ENCODE measurements at regions not wholly inside any gene's neighbourhood (a gene's known extent, or its start where the extent isn't known, plus 50 kb on each side); places are given as distances from the start of the nearest gene placed in this dataset.

- no peak for DNase-seq (ENCODE audit: low read depth in 2 of 2)
These were observed 98.6 kb downstream of the BCL2L11 start for GRCh38 chr2:111219285-111219684.

GRCh38 chr2:111219734-111220505 lies 99.2 kb downstream of the BCL2L11 start:
- DNase-seq (ENCODE audit: low read depth in 2 of 2) = no peak

DNA sequence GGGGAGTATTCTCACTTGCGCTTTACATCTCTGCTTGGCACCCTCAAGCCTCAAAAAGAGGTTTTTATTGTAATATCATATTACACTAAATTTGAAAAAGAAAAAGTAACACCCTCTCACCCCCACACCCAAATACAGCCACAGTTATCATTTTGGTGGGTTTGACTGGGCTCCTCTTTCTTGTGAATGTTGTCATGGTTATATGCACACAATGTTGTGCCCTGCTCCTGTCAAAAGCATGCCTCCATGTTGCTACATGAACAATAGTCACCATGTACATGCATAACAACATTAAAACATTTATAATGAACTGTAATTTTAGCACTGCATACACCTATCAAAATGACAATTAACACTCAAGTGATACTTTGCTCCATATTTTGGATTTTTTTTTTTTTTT lies 100.2 kb downstream of the BCL2L11 start:
- DNase-seq (ENCODE audit: low read depth in 2 of 2) = no peak

DNA sequence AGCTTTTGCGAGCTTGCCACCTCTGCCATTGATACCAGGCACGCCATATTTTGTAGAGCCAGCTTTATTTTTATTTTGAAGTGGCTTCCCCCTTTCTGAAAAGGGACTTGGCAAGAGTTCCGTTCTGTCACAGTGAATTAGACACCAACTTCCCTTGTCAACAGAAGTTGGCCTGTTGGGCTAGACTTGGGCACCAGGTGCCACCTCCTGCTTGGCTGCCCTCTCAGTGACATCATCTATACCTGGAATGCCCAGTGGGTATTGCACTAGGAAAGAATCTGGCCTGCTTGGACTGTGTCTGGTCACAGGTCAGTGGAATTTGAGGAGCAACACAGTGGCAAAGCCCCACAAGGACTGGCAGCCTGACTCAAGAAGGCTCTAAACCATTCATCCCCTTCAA lies 101.0 kb downstream of the BCL2L11 start:
- no peak for DNase-seq (ENCODE audit: low read depth in 2 of 2)

DNA sequence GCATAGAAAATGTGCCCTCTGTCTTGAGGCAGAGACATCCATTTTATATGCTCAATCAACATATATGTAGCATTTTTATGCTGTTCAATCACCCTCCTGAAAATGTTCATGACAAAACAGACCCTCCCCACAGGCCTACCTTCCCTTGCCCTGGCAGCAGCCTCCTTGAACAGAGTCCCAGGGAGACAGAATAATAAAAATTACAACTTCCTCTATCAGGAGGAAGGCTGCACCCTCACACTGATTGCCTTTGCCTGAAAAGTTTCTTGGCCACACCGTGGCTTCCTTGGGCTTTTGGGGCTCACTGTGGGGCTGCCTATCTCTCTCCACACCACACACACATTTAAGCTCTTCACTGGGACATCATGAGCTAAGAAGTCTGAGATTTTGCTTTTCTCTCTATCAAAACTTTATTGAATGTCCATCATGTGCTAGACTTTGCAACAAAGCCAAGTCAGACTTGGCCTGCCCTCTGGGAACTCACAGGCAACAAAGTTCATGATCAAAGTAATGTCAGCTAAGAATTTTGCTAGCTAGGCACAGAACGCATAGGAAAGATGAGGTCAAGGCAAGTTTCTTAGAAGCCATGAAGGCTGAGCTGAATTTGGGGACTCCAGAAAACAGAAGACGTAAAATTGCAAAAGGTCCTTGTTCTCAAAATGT lies 101.6 kb downstream of the BCL2L11 start:
- DNase-seq (ENCODE audit: low read depth in 2 of 2) = no peak

DNA sequence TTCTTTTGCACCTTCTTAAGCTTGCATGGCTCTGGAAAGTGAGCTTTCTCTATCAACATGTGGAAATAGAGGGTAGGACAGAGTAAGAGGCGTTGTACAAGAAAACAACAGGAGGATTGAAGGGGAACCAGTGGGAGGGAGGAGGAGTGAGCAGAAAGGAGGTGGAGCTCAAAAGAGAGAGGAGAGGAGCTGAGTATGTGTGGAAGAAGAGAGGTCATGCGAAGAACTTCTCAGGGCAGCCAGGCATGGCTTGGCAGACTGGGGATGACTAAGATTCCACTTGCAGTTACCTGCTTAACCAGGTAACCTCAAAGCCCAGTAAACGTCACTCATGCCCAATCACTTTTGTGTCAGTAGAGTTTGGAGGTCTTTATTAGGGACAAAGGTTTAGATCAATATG lies 105.1 kb downstream of the BCL2L11 start:
- DNase-seq (ENCODE audit: low read depth in 2 of 2) = no peak

DNA sequence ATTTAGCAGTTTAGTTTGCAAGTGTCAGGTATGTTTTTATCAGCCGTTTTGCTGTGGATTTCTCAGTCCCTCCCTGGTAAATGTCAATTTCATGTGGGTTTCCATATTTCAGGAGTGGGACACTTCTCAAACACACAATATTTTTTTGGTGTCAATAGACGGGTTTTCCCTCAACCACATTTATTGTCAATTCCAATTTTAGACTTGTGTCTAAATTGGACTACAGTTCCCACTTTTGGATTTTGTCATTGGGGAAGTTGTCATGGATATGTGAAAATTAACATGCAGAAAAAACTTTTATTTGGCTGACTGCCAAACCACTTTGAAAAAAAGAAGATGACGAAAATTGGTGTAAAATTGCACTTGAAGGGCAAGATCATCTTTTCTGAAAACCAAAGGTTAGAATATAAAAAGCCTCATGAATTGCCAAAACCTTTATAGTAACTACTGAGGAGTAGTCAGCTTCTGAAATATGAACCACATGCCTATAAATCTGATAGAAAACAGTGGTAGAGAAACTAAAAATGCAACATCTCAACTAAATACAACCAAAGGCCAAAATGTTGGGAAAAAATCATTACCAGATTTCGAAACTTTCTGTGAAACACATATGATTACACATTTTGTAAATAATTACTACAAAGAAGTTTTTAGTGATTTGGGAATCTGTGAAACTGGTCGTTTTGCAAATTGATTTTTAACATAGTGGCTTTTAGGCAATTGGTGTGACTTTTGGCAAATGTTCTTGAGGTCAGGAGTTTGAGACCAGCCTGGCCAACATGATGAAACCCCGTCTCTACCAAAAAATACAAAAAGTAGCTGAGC lies 106.4 kb downstream of the BCL2L11 start:
- DNase-seq (ENCODE audit: low read depth in 2 of 2) = no peak

- no peak for DNase-seq (ENCODE audit: low read depth in 2 of 2)
These were observed 107.0 kb downstream of the BCL2L11 start for GRCh38 chr2:111227716-111228141.

DNA sequence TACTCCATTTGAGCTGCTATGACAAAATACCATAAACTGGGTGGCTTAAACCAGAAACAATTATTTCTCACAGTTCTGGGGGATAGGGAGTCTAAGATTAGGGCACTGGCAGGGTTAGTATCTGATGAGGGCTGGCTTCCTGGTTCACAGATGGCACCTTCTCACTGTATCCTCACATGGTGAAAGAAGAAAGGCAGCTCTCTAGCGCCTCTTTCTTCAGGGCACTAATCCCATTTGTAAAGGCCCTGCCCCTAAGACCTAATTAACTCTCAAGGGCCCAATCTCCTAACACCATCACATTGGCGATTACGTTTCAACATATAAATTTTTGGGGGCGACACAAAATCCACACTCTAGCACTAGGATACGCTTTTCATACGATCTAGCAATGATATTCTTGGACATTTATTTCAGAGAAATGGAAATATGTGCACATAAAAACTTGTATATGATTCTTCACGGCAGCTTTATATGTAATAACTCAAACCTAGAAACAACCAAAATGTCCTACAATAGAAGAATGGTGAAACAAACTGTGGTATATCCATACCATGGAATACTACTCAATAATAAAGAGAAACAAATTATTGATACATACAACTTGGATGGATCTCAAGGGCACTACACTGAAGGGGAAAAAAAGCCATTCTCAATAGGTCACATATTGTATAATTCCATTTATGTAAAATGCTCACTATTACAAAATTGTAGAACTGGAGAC lies 111.0 kb downstream of the BCL2L11 start:
- DNase-seq (ENCODE audit: low read depth in 2 of 2) = no peak

- no peak for DNase-seq (ENCODE audit: low read depth in 2 of 2)
These were observed 114.7 kb downstream of the BCL2L11 start for GRCh38 chr2:111235192-111236015.

DNA sequence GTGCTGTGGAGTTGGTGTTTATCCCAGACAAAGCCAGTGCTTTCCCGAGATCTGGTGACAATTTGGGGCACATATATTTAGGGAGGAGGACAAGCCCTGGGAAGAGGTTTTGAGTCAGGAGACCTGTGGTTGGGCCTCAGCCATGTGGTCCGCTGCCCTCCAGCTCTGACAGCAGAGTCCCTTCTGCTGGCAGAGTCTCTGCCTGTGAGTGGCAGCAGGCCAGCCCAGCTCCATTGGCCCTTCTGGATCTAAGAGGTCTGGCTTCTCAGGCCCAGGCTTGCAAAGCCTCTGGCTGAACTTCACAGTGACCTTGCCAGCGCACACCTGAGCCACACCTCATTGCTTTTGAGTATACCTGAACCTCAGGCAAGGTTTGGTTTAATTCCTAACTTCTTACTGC lies 115.3 kb downstream of the BCL2L11 start:
- DNase-seq (ENCODE audit: low read depth in 2 of 2) = no peak

GRCh38 chr2:111238296-111238695 lies 117.6 kb downstream of the BCL2L11 start:
- DNase-seq (ENCODE audit: low read depth in 2 of 2) = no peak

- no peak for DNase-seq (ENCODE audit: low read depth in 2 of 2)
These were observed 118.4 kb downstream of the BCL2L11 start for GRCh38 chr2:111239107-111239506.

DNA sequence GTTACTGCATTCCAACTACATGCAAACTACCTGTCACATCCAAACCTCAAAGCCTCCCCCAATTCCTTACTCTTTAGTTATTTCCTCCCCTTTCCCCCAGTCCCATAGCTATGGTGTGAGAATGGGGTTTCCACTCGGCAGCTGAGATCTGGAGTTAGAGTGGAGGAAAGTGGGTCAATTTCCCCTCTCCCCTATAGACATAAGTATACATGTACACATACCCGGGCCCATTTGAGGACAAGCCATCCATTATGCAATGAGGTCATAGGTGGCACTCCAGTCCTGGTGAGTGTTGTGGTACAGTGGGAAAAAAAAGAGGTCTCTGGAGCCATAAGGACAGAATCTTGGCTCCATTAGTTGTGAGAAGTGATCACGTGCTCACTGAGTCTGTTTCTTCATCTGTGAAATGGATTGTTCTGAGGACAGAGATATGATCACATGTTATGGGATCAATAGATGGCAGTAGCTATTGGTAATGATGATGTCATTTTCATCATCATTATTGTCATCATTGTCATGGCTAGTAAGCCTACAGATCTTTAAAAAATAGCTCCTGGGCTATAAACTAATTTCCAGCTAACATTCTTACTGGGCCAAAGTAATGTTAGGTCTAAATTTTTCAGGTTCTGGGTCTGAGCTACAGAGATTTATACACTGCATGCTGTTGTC lies 119.0 kb downstream of the BCL2L11 start:
- DNase-seq (ENCODE audit: low read depth in 2 of 2) = no peak

GRCh38 chr2:111243295-111243694 lies 122.6 kb downstream of the BCL2L11 start:
- DNase-seq (ENCODE audit: low read depth in 2 of 2) = no peak

DNA sequence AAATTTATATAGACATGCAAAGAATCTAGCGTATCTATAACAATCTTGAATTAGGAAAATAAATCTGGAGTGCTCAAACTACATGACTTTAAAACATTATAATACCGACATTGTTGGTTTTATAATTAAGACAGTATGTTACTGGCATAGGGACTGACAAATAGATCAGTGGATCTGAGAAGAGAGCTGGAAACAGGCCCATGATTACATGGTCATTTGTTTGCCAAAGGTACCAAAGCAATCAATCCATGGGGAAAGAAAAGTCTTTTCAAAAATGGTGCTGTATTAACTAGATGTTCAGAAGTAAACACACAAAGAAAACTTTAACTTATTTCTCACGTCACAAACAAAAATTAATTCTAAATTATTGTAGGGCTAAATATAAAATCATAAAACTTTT lies 124.2 kb downstream of the BCL2L11 start:
- DNase-seq (ENCODE audit: low read depth in 2 of 2) = no peak

DNA sequence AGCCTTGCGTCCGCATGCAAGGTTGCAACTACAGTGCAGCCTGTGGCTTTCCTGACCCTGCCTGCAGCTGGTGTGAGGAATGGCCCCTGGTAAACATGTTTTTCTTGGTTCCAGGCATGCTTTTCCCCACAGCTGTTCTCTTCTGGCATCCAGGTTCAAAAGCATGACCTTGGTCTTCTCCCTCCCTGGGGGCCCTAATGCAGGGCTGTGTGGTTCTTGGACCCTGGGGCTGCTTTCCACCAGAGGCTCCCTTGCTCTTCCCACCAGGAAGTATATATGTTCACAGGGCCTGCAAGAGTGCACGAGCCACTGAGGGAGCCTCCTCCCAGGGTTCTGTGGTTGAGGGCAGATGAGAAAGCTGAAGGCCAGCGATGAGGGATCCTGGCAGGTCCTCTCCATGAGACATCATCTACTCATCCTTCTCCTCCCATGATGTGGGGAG lies 125.9 kb downstream of the BCL2L11 start:
- DNase-seq (ENCODE audit: low read depth in 2 of 2) = no peak

- DNase-seq (ENCODE audit: low read depth in 2 of 2) = no peak
These were observed 126.8 kb downstream of the BCL2L11 start for GRCh38 chr2:111247491-111247890.

GRCh38 chr2:111249806-111250205 lies 129.1 kb downstream of the BCL2L11 start:
- no peak for DNase-seq (ENCODE audit: low read depth in 2 of 2)

- no peak for DNase-seq (ENCODE audit: low read depth in 2 of 2)
These were observed 129.8 kb downstream of the BCL2L11 start for GRCh38 chr2:111250448-111251030.

Measured in stimulated activated CD4-positive, alpha-beta T cell treated with anti-CD3 and anti-CD28 coated beads, Interleukin-1b, Interleukin-23, amount 100 ng/mL, for 1 hour (primary cell).